A673 (cell line): ENCODE measurements at regions not wholly inside any gene's neighbourhood (a gene's known extent, or its start where the extent isn't known, plus 50 kb on each side); places are given as distances from the start of the nearest gene placed in this dataset.

ENCODE experiments used
- EZH2 ChIP-seq: fragments of 200-600 bp; sonication (generic); IDR thresholded peaks from 2 replicates; pipeline ENCODE4 v1.6.1; 2017; ENCODE audit warnings: borderline replicate concordance, low read depth, mild to moderate bottlenecking, mixed read lengths, antibody characterized with exemption, low read length; ENCODE audit not compliant: poor library complexity, severe bottlenecking
- TF ChIP-seq, protein P1 (sequence below): fragments of 300-800, 200-600 bp; sonication (generic); conservative IDR thresholded peaks from 2 replicates; pipeline ENCODE4 v1.5.1; 2017; ENCODE audit warnings: low read depth, mild to moderate bottlenecking, antibody characterized with exemption, low read length, moderate library complexity, mixed read lengths

GRCh38 chr15:99503411-99503810 is 62.4 kb upstream of the MEF2A start:
- TF ChIP-seq, protein P1, sequence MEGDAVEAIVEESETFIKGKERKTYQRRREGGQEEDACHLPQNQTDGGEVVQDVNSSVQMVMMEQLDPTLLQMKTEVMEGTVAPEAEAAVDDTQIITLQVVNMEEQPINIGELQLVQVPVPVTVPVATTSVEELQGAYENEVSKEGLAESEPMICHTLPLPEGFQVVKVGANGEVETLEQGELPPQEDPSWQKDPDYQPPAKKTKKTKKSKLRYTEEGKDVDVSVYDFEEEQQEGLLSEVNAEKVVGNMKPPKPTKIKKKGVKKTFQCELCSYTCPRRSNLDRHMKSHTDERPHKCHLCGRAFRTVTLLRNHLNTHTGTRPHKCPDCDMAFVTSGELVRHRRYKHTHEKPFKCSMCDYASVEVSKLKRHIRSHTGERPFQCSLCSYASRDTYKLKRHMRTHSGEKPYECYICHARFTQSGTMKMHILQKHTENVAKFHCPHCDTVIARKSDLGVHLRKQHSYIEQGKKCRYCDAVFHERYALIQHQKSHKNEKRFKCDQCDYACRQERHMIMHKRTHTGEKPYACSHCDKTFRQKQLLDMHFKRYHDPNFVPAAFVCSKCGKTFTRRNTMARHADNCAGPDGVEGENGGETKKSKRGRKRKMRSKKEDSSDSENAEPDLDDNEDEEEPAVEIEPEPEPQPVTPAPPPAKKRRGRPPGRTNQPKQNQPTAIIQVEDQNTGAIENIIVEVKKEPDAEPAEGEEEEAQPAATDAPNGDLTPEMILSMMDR: no peak
- TF ChIP-seq EZH2: no peak
